Tibial nerve (tissue), 4 donors: ENCODE measurements at regions not wholly inside any gene's neighbourhood (a gene's known extent, or its start where the extent isn't known, plus 50 kb on each side); places are given as distances from the start of the nearest gene placed in this dataset.

ENCODE experiments used
- CTCF ChIP-seq, 5 experiments: fragments of 200-600 bp in 3 of 5; fragments of 450-650 bp in 2 of 5; sonication (generic) in 3 of 5; IDR thresholded peaks; one replicate each; pipeline ENCODE4 v1.5.1; 2016 to 2019; ENCODE audit warnings: antibody characterized with exemption in 5 of 5, mild to moderate bottlenecking in 3 of 5, moderate library complexity in 2 of 5
- EP300 ChIP-seq, 2 donors: sonication (generic); formaldehyde crosslinking; IDR thresholded peaks; one replicate each; pipeline ENCODE4 v1.6.1; 2017; ENCODE audit warnings: antibody characterized with exemption in 2 of 2, mild to moderate bottlenecking in 1 of 2
- POLR2A ChIP-seq, 2 donors: fragments of 450-650 bp; IDR thresholded peaks; one replicate each; pipeline ENCODE4 v1.6.1; 2017; ENCODE audit warnings: antibody characterized with exemption in 2 of 2, mild to moderate bottlenecking in 2 of 2, moderate library complexity in 2 of 2

GRCh38 chr12:77761286-77761685, 69.4 kb upstream of the NAV3 start:
- TF ChIP-seq CTCF (IDR thresholded peaks at IDR 0.05) = no peak
- no peak for TF ChIP-seq POLR2A (IDR thresholded peaks at IDR 0.05)
- no peak for TF ChIP-seq EP300 (IDR thresholded peaks at IDR 0.05)
